Panc1 (cell line): ENCODE measurements at regions not wholly inside any gene's neighbourhood (a gene's known extent, or its start where the extent isn't known, plus 50 kb on each side); places are given as distances from the start of the nearest gene placed in this dataset.

ENCODE experiments used
- ATAC-seq: fragments of 200-7000 bp; cut with Tn5 transposase; 2 replicates; pipeline ENCODE4 v1.9.1; 2020; ENCODE audit warnings: mild to moderate bottlenecking, moderate library complexity
- BruUV-seq: library from RNA; stranded (reverse); fragments of 400-500 nt; replicated peaks from 2 replicates; lab custom pipeline; 2021; lab: Mats Ljungman, UMichigan
- CTCF ChIA-PET: fragments of 300-600 bp; sonication (Branson Sonifier 250); formaldehyde crosslinking; loops from one replicate; lab custom pipeline; 2022; ENCODE audit warnings: antibody characterized with exemption; lab: Charles Lee
- POLR2A ChIA-PET: fragments of 300-600 bp; sonication (Branson Sonifier 250); formaldehyde crosslinking; loops from one replicate; lab custom pipeline; 2022; ENCODE audit warnings: antibody characterized with exemption; lab: Charles Lee
- DNase-seq: peaks from one replicate; pipeline ENCODE4 v3.0.0-alpha.2; 2010; ENCODE audit warnings: low read depth, low spot score
- H3K27ac ChIP-seq: 2 replicates; pipeline ENCODE4 v1.5.1; 2011; ENCODE audit warnings: mild to moderate bottlenecking, low read length, inconsistent platforms
- H3K27me3 ChIP-seq: fragments of 200-500 bp; sonication (Bioruptor generic); 2 replicates; pipeline ENCODE4 v1.6.0; 2014; ENCODE audit warnings: low read length, inconsistent platforms; ENCODE audit not compliant: control insufficient read depth, insufficient read depth
- H3K36me3 ChIP-seq: fragments of 200-500 bp; sonication (Bioruptor generic); 2 replicates; pipeline ENCODE4 v1.5.1; 2014; ENCODE audit warnings: inconsistent platforms, mild to moderate bottlenecking, low read length, moderate library complexity; ENCODE audit not compliant: control insufficient read depth, insufficient read depth
- H3K4me1 ChIP-seq: 2 replicates; pipeline ENCODE4 v1.5.1; 2011; ENCODE audit warnings: inconsistent platforms, mild to moderate bottlenecking, low read length, moderate library complexity; ENCODE audit not compliant: control insufficient read depth, insufficient read depth
- H3K4me3 ChIP-seq, 2 experiments: 2 replicates each; pipeline ENCODE4 v1.5.1; 2011 to 2012; ENCODE audit warnings: low read depth in 2 of 2, low read length in 2 of 2, mild to moderate bottlenecking in 2 of 2, inconsistent platforms in 1 of 2, moderate library complexity in 1 of 2
- H3K9me3 ChIP-seq: fragments of 200-500 bp; sonication (Bioruptor generic); 2 replicates; pipeline ENCODE4 v1.5.1; 2014; ENCODE audit warnings: low read depth, mild to moderate bottlenecking, inconsistent platforms, low read length, moderate library complexity; ENCODE audit not compliant: control insufficient read depth, insufficient read depth
- CTCF ChIP-seq: fragments of 450-650 bp; IDR thresholded peaks from 2 replicates; pipeline ENCODE4 v1.5.1; 2017; ENCODE audit warnings: mild to moderate bottlenecking
- POLR2AphosphoS5 ChIP-seq: IDR thresholded peaks from 2 replicates; pipeline ENCODE4 v1.6.1; 2012; ENCODE audit warnings: mild to moderate bottlenecking, low read depth, low read length, moderate library complexity
- REST ChIP-seq, 2 experiments: IDR thresholded peaks; 2 replicates each; pipeline ENCODE4 v1.6.1; 2011 to 2012; ENCODE audit warnings: low read depth in 2 of 2, control low read depth in 1 of 2, low read length in 1 of 2, mild to moderate bottlenecking in 1 of 2, moderate library complexity in 1 of 2; ENCODE audit not compliant: insufficient read depth in 1 of 2
- SIN3A ChIP-seq: IDR thresholded peaks from 2 replicates; pipeline ENCODE4 v1.6.1; 2012; ENCODE audit warnings: low read depth, mild to moderate bottlenecking, low read length, moderate library complexity, borderline replicate concordance; ENCODE audit not compliant: insufficient read depth
- TCF7L2 ChIP-seq: IDR thresholded peaks from 2 replicates; pipeline ENCODE4 v1.6.1; 2011; ENCODE audit warnings: mild to moderate bottlenecking, low read depth, low read length, inconsistent platforms
- in situ Hi-C: cut with HindIII; loops from 2 replicates; pipeline ENCODE4 v1.10.0; 2016; ENCODE audit warnings: low sequenced_read_pairs, low pct_unique_long_range_greater_than_20kb
- intact Hi-C: fragments of 100-400 bp; cut with micrococcal nuclease; formaldehyde crosslinking; loops from one replicate; pipeline ENCODE4 v1.10.0; 2022; ENCODE audit not compliant: unreplicated experiment

GRCh38 chr4:24121395-24122175 lies 231.7 kb upstream of the PPARGC1A start:
- DNase-seq (no peak), ATAC-seq (no peak)
- in situ Hi-C loops (no loop called here), intact Hi-C loops (no loop called here)
- TF ChIP-seq POLR2AphosphoS5 (no peak), TCF7L2 (no peak), CTCF (no peak), SIN3A (no peak), REST (IDR thresholded peaks at IDR 0.05; ENCODE audit: insufficient read depth in 1 of 2, low read depth in 2 of 2, low read length in 1 of 2) (no peak)
- H3K9me3 ChIP-seq = no peaks in the 10 kb centered on the region
- no peaks in the 10 kb centered on the region for H3K36me3 ChIP-seq
- H3K4me3 ChIP-seq = no peak overlapping the region
- no peak overlapping the region for H3K27ac ChIP-seq
- no peaks in the 10 kb centered on the region for H3K27me3 ChIP-seq
- CTCF ChIA-PET = no interaction called here
- no peaks in the 10 kb centered on the region for H3K4me1 ChIP-seq
- POLR2A ChIA-PET = no interaction called here
- BruUV-seq = no TSS peak

- BruUV-seq = no TSS peak
- H3K36me3 ChIP-seq = no peaks in the 10 kb centered on the region
- no peak for DNase-seq
- no peak for ATAC-seq
- ChIA-PET POLR2A (no interaction called here), CTCF (interaction anchor here (0.6 kb wide), 1 partner anchor 920 kb away, joined by 3 read pairs; no protein-coding TSS in a partner anchor)
- in situ Hi-C loops = no loop called here
- H3K27ac ChIP-seq = no peak overlapping the region
- TF ChIP-seq REST (IDR thresholded peaks at IDR 0.05; ENCODE audit: insufficient read depth in 1 of 2, low read depth in 2 of 2, low read length in 1 of 2) (no peak), SIN3A (no peak), TCF7L2 (no peak), CTCF (no peak), POLR2AphosphoS5 (no peak)
- no peak overlapping the region for H3K4me3 ChIP-seq
- H3K9me3 ChIP-seq = no peaks in the 10 kb centered on the region
- intact Hi-C loops = no loop called here
- no peaks in the 10 kb centered on the region for H3K27me3 ChIP-seq
- no peaks in the 10 kb centered on the region for H3K4me1 ChIP-seq
Measured at GRCh38 chr4:24117975-24118374, 228.1 kb upstream of the PPARGC1A start.
